Rectal smooth muscle tissue (tissue), 1 donor: ENCODE measurements at regions not wholly inside any gene's neighbourhood (a gene's known extent, or its start where the extent isn't known, plus 50 kb on each side); places are given as distances from the start of the nearest gene placed in this dataset.

ENCODE experiments used
- H3K27ac ChIP-seq: one replicate; pipeline ENCODE4 v1.7.0; 2013; ENCODE audit warnings: low read depth, low read length, inconsistent platforms
- H3K27me3 ChIP-seq: one replicate; pipeline ENCODE4 v1.7.0; 2013; ENCODE audit warnings: low read length; ENCODE audit not compliant: control insufficient read depth, insufficient read depth
- H3K36me3 ChIP-seq: one replicate; pipeline ENCODE4 v1.7.0; 2013; ENCODE audit warnings: low read length; ENCODE audit not compliant: control insufficient read depth, insufficient read depth
- H3K4me1 ChIP-seq: one replicate; pipeline ENCODE4 v1.7.0; 2013; ENCODE audit warnings: low read length; ENCODE audit not compliant: control insufficient read depth, insufficient read depth
- H3K4me3 ChIP-seq: one replicate; pipeline ENCODE4 v1.7.0; 2013; ENCODE audit warnings: low read length
- H3K9ac ChIP-seq: one replicate; pipeline ENCODE4 v1.7.0; 2013; ENCODE audit warnings: low read length

- Histone ChIP-seq H3K4me3 (no peak overlapping the region), H3K9ac (no peak overlapping the region), H3K4me1 (peaks cover 5% of the 10 kb centered on the region), H3K27ac (no peak overlapping the region), H3K36me3 (peaks cover 6% of the 10 kb centered on the region), H3K27me3 (no peaks in the 10 kb centered on the region)
Observed at GRCh38 chr22:26777156-26777801, 119.9 kb downstream of the MIAT start.

- Histone ChIP-seq H3K27me3 (no peaks in the 10 kb centered on the region), H3K36me3 (peaks cover 6% of the 10 kb centered on the region), H3K4me1 (peaks cover 5% of the 10 kb centered on the region), H3K4me3 (no peak overlapping the region), H3K9ac (no peak overlapping the region), H3K27ac (no peak overlapping the region)
Observed at GRCh38 chr22:26778372-26778771, 121.0 kb downstream of the MIAT start.

- Histone ChIP-seq H3K27me3 (no peaks in the 10 kb centered on the region), H3K4me1 (peaks cover 5% of the 10 kb centered on the region), H3K9ac (no peak overlapping the region), H3K36me3 (peaks cover 5% of the 10 kb centered on the region), H3K27ac (no peak overlapping the region), H3K4me3 (no peak overlapping the region)
Observed at GRCh38 chr22:26779108-26779507, 121.7 kb downstream of the MIAT start.

- H3K36me3 ChIP-seq, result peaks cover 4% of the 10 kb centered on the region
- no peak overlapping the region for H3K27ac ChIP-seq
- H3K4me1 ChIP-seq, result peaks cover 5% of the 10 kb centered on the region
- H3K9ac ChIP-seq, result no peak overlapping the region
- H3K4me3 ChIP-seq, result no peak overlapping the region
- no peaks in the 10 kb centered on the region for H3K27me3 ChIP-seq
Observed at GRCh38 chr22:26779929-26780328, 122.5 kb downstream of the MIAT start.

GRCh38 chr22:26780521-26780920 is 123.1 kb downstream of the MIAT start:
- Histone ChIP-seq H3K27ac (no peak overlapping the region), H3K4me1 (peaks cover 5% of the 10 kb centered on the region), H3K9ac (no peak overlapping the region), H3K36me3 (peaks cover 4% of the 10 kb centered on the region), H3K4me3 (no peak overlapping the region), H3K27me3 (no peaks in the 10 kb centered on the region)

- H3K4me3 ChIP-seq, result no peak overlapping the region
- peaks cover 4% of the 10 kb centered on the region for H3K36me3 ChIP-seq
- no peak overlapping the region for H3K9ac ChIP-seq
- no peaks in the 10 kb centered on the region for H3K27me3 ChIP-seq
- H3K27ac ChIP-seq, result no peak overlapping the region
- peaks cover 5% of the 10 kb centered on the region for H3K4me1 ChIP-seq
Observed at GRCh38 chr22:26781062-26781461, 123.7 kb downstream of the MIAT start.

- Histone ChIP-seq H3K27me3 (no peaks in the 10 kb centered on the region), H3K4me1 (peaks cover 5% of the 10 kb centered on the region), H3K36me3 (peaks cover 4% of the 10 kb centered on the region), H3K27ac (no peak overlapping the region), H3K4me3 (no peak overlapping the region), H3K9ac (no peak overlapping the region)
Observed at GRCh38 chr22:26781596-26781995, 124.2 kb downstream of the MIAT start.

- no peak overlapping the region for H3K9ac ChIP-seq
Observed at GRCh38 chr22:26783885-26784284, 126.5 kb downstream of the MIAT start.

GRCh38 chr22:26784772-26785171 is 127.4 kb downstream of the MIAT start:
- Histone ChIP-seq H3K27me3 (no peaks in the 10 kb centered on the region), H3K4me1 (no peaks in the 10 kb centered on the region), H3K27ac (no peak overlapping the region), H3K4me3 (no peak overlapping the region), H3K36me3 (peaks cover under 1% of the 10 kb centered on the region), H3K9ac (no peak overlapping the region)

More at GRCh38 chr22:26783885-26784284, 126.5 kb downstream of the MIAT start:
- Histone ChIP-seq H3K36me3 (peaks cover 4% of the 10 kb centered on the region), H3K4me3 (no peak overlapping the region), H3K4me1 (no peaks in the 10 kb centered on the region), H3K27me3 (no peaks in the 10 kb centered on the region), H3K27ac (no peak overlapping the region)

GRCh38 chr22:26785932-26786331 is 128.5 kb downstream of the MIAT start:
- H3K36me3 ChIP-seq, result no peaks in the 10 kb centered on the region
- H3K4me1 ChIP-seq, result no peaks in the 10 kb centered on the region
- no peak overlapping the region for H3K27ac ChIP-seq
- no peaks in the 10 kb centered on the region for H3K27me3 ChIP-seq
- H3K9ac ChIP-seq, result no peak overlapping the region
- H3K4me3 ChIP-seq, result no peak overlapping the region

- H3K4me3 ChIP-seq, result no peak overlapping the region
- H3K36me3 ChIP-seq, result no peaks in the 10 kb centered on the region
- no peaks in the 10 kb centered on the region for H3K4me1 ChIP-seq
- H3K9ac ChIP-seq, result no peak overlapping the region
- no peak overlapping the region for H3K27ac ChIP-seq
- H3K27me3 ChIP-seq, result no peaks in the 10 kb centered on the region
Observed at GRCh38 chr22:26786398-26786797, 129.0 kb downstream of the MIAT start.

- H3K4me1 ChIP-seq, result no peaks in the 10 kb centered on the region
- no peaks in the 10 kb centered on the region for H3K27me3 ChIP-seq
- H3K4me3 ChIP-seq, result no peak overlapping the region
- H3K36me3 ChIP-seq, result peaks cover 3% of the 10 kb centered on the region
- H3K9ac ChIP-seq, result no peak overlapping the region
- no peak overlapping the region for H3K27ac ChIP-seq
Observed at GRCh38 chr22:26789951-26790350, 132.6 kb downstream of the MIAT start.

GRCh38 chr22:26792522-26792921 is 135.1 kb downstream of the MIAT start:
- H3K4me3 ChIP-seq, result no peak overlapping the region
- no peaks in the 10 kb centered on the region for H3K27me3 ChIP-seq
- H3K36me3 ChIP-seq, result peaks cover 3% of the 10 kb centered on the region
- no peaks in the 10 kb centered on the region for H3K4me1 ChIP-seq
- no peak overlapping the region for H3K27ac ChIP-seq
- H3K9ac ChIP-seq, result no peak overlapping the region
